Transverse colon (tissue), 4 donors: ENCODE measurements at regions not wholly inside any gene's neighbourhood (a gene's known extent, or its start where the extent isn't known, plus 50 kb on each side); places are given as distances from the start of the nearest gene placed in this dataset.

Experiments
- POLR2A ChIP-seq: fragments of 450-650 bp; IDR thresholded peaks from one replicate; pipeline ENCODE4 v1.6.1; 2016; ENCODE audit warnings: antibody characterized with exemption, mild to moderate bottlenecking, moderate library complexity
- POLR2AphosphoS5 ChIP-seq, 3 donors: sonication (generic); formaldehyde crosslinking; IDR thresholded peaks; one replicate each; pipeline ENCODE4 v1.6.1; 2016; ENCODE audit warnings: antibody characterized with exemption in 3 of 3
- TF ChIP-seq, protein P1 (sequence below), 5 experiments: fragments of 200-600 bp in 3 of 5; fragments of 450-650 bp in 2 of 5; sonication (generic) in 3 of 5; IDR thresholded peaks; 1 replicate in 2 of 5; 2 replicates in 3 of 5; pipeline ENCODE4 v1.5.1; 2016 to 2017; ENCODE audit warnings: antibody characterized with exemption in 5 of 5, inconsistent platforms in 3 of 5, mild to moderate bottlenecking in 2 of 5, moderate library complexity in 1 of 5

GRCh38 chr13:54091884-54092283 is 1063.3 kb downstream of the OLFM4 start:
- TF ChIP-seq, protein P1, sequence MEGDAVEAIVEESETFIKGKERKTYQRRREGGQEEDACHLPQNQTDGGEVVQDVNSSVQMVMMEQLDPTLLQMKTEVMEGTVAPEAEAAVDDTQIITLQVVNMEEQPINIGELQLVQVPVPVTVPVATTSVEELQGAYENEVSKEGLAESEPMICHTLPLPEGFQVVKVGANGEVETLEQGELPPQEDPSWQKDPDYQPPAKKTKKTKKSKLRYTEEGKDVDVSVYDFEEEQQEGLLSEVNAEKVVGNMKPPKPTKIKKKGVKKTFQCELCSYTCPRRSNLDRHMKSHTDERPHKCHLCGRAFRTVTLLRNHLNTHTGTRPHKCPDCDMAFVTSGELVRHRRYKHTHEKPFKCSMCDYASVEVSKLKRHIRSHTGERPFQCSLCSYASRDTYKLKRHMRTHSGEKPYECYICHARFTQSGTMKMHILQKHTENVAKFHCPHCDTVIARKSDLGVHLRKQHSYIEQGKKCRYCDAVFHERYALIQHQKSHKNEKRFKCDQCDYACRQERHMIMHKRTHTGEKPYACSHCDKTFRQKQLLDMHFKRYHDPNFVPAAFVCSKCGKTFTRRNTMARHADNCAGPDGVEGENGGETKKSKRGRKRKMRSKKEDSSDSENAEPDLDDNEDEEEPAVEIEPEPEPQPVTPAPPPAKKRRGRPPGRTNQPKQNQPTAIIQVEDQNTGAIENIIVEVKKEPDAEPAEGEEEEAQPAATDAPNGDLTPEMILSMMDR (IDR thresholded peaks at IDR 0.05): no peak
- no peak for TF ChIP-seq POLR2AphosphoS5 (IDR thresholded peaks at IDR 0.05)
- no peak for TF ChIP-seq POLR2A
